H9 (cell line): ENCODE measurements at regions not wholly inside any gene's neighbourhood (a gene's known extent, or its start where the extent isn't known, plus 50 kb on each side); places are given as distances from the start of the nearest gene placed in this dataset.

ENCODE experiments used
- DNase-seq: peaks from one replicate; pipeline ENCODE4 v3.0.0-alpha.2; 2017
- H2AFZ ChIP-seq: one replicate; pipeline ENCODE4 v1.6.1; 2013; ENCODE audit warnings: mild to moderate bottlenecking, low read length, control low read depth, moderate library complexity
- H2AK5ac ChIP-seq: 2 replicates; pipeline ENCODE4 v1.6.1; 2013; ENCODE audit warnings: low read length, control low read depth, mixed read lengths; ENCODE audit not compliant: insufficient read length
- H2BK120ac ChIP-seq: one replicate; pipeline ENCODE4 v1.6.1; 2013; ENCODE audit warnings: low read depth, mild to moderate bottlenecking, low read length, control low read depth, inconsistent platforms; ENCODE audit not compliant: poor library complexity, severe bottlenecking
- H2BK12ac ChIP-seq: 2 replicates; pipeline ENCODE4 v1.6.1; 2013; ENCODE audit warnings: low read length, control low read depth, mixed read lengths, low read depth; ENCODE audit not compliant: insufficient read length
- H2BK15ac ChIP-seq: 2 replicates; pipeline ENCODE4 v1.6.1; 2013; ENCODE audit warnings: low read depth, low read length, control low read depth
- H2BK20ac ChIP-seq: one replicate; pipeline ENCODE4 v1.6.1; 2013; ENCODE audit warnings: low read depth, mild to moderate bottlenecking, low read length, control low read depth, inconsistent platforms; ENCODE audit not compliant: poor library complexity, severe bottlenecking
- H2BK5ac ChIP-seq: 2 replicates; pipeline ENCODE4 v1.6.1; 2013; ENCODE audit warnings: low read length, control low read depth, mixed read lengths; ENCODE audit not compliant: insufficient read length
- H3K14ac ChIP-seq: 2 replicates; pipeline ENCODE4 v1.6.1; 2013; ENCODE audit warnings: low read length, control low read depth; ENCODE audit not compliant: insufficient read depth
- H3K18ac ChIP-seq: 2 replicates; pipeline ENCODE4 v1.6.1; 2013; ENCODE audit warnings: low read depth, mild to moderate bottlenecking, mixed read lengths, low read length, control low read depth; ENCODE audit not compliant: insufficient read length
- H3K23ac ChIP-seq: 2 replicates; pipeline ENCODE4 v1.6.1; 2013; ENCODE audit warnings: low read length, control low read depth, mixed read lengths, low read depth; ENCODE audit not compliant: insufficient read length
- H3K23me2 ChIP-seq: 2 replicates; pipeline ENCODE4 v1.6.1; 2013; ENCODE audit warnings: low read depth, mild to moderate bottlenecking, mixed read lengths, low read length, control low read depth; ENCODE audit not compliant: insufficient read length, poor library complexity, severe bottlenecking
- H3K27ac ChIP-seq: 2 replicates; pipeline ENCODE4 v1.5.1; 2013; ENCODE audit warnings: low read length, control low read depth, mixed read lengths, low read depth; ENCODE audit not compliant: insufficient read length
- H3K27me3 ChIP-seq: 2 replicates; pipeline ENCODE4 v1.6.1; 2013; ENCODE audit warnings: low read length, control low read depth, inconsistent platforms; ENCODE audit not compliant: insufficient read depth
- H3K4ac ChIP-seq: 2 replicates; pipeline ENCODE4 v1.6.1; 2013; ENCODE audit warnings: low read depth, mild to moderate bottlenecking, control low read depth, inconsistent platforms, low read length, moderate library complexity
- H3K4me1 ChIP-seq: 2 replicates; pipeline ENCODE4 v1.6.1; 2013; ENCODE audit warnings: low read length, control low read depth, inconsistent platforms; ENCODE audit not compliant: insufficient read depth
- H3K4me2 ChIP-seq: 2 replicates; pipeline ENCODE4 v1.6.1; 2013; ENCODE audit warnings: low read length, control low read depth, mixed read lengths; ENCODE audit not compliant: insufficient read length, insufficient read depth
- H3K56ac ChIP-seq: 2 replicates; pipeline ENCODE4 v1.6.1; 2013; ENCODE audit warnings: low read depth, mild to moderate bottlenecking, mixed read lengths, low read length, control low read depth; ENCODE audit not compliant: insufficient read length
- H3K79me1 ChIP-seq: 2 replicates; pipeline ENCODE4 v1.6.1; 2013; ENCODE audit warnings: low read depth, mild to moderate bottlenecking, moderate library complexity, low read length, control low read depth, inconsistent platforms; ENCODE audit not compliant: insufficient read depth, poor library complexity, severe bottlenecking
- H3K79me2 ChIP-seq: 2 replicates; pipeline ENCODE4 v1.6.1; 2013; ENCODE audit warnings: low read length, control low read depth, inconsistent platforms; ENCODE audit not compliant: insufficient read depth
- H3K9ac ChIP-seq: 2 replicates; pipeline ENCODE4 v1.6.1; 2013; ENCODE audit warnings: low read length, control low read depth, mixed read lengths; ENCODE audit not compliant: insufficient read length; ENCODE audit errors: extremely low read depth
- H3K9me3 ChIP-seq: one replicate; pipeline ENCODE4 v1.6.1; 2013; ENCODE audit warnings: low read depth, low read length, inconsistent platforms; ENCODE audit not compliant: control insufficient read depth
- H3T11ph ChIP-seq: one replicate; pipeline ENCODE4 v1.6.1; 2013; ENCODE audit warnings: mild to moderate bottlenecking, low read length, control low read depth, inconsistent platforms
- H4K20me1 ChIP-seq: one replicate; pipeline ENCODE4 v1.6.1; 2013; ENCODE audit not compliant: control insufficient read depth, insufficient read length, insufficient read depth
- H4K5ac ChIP-seq: 2 replicates; pipeline ENCODE4 v1.6.1; 2013; ENCODE audit warnings: low read depth, mild to moderate bottlenecking, mixed read lengths, low read length, control low read depth; ENCODE audit not compliant: insufficient read length
- H4K8ac ChIP-seq: replicated peaks from 2 replicates; pipeline ENCODE4 v1.6.1; 2013; ENCODE audit warnings: low read length, control low read depth, mixed read lengths, low read depth; ENCODE audit not compliant: insufficient read length
- H4K91ac ChIP-seq: 2 replicates; pipeline ENCODE4 v1.6.1; 2013; ENCODE audit warnings: low read depth, mild to moderate bottlenecking, moderate library complexity, mixed read lengths, low read length, control low read depth; ENCODE audit not compliant: insufficient read length
- H3K27ac Mint-ChIP-seq, 3 experiments: 2 replicates in 2 of 3; 3 replicates in 1 of 3; pipeline ENCODE4 v1.8.0; 2020 to 2021; ENCODE audit warnings: mixed read lengths in 3 of 3, mild to moderate bottlenecking in 1 of 3, moderate library complexity in 1 of 3
- H3K27me3 Mint-ChIP-seq: 2 replicates; pipeline ENCODE4 v1.8.0; 2021; ENCODE audit warnings: low read depth, mild to moderate bottlenecking, moderate library complexity, mixed read lengths
- H3K36me3 Mint-ChIP-seq, 3 experiments: 2 replicates in 2 of 3; 3 replicates in 1 of 3; pipeline ENCODE4 v1.8.0; 2020 to 2021; ENCODE audit warnings: low read depth in 3 of 3, mixed read lengths in 3 of 3; ENCODE audit not compliant: insufficient read depth in 1 of 3
- H3K4me1 Mint-ChIP-seq, 2 experiments: 2 replicates each; pipeline ENCODE4 v1.8.0; 2020; ENCODE audit warnings: mixed read lengths in 2 of 2
- H3K4me3 Mint-ChIP-seq, 2 experiments: 2 replicates in 1 of 2; 3 replicates in 1 of 2; pipeline ENCODE4 v1.8.0; 2020 to 2021; ENCODE audit warnings: mild to moderate bottlenecking in 2 of 2, mixed read lengths in 2 of 2, moderate library complexity in 1 of 2
- H3K9me3 Mint-ChIP-seq, 2 experiments: 2 replicates in 1 of 2; 3 replicates in 1 of 2; pipeline ENCODE4 v1.8.0; 2020; ENCODE audit warnings: mild to moderate bottlenecking in 2 of 2, mixed read lengths in 2 of 2, moderate library complexity in 1 of 2
- WGBS: extraction: QIAGEN DNeasy Blood & Tissue Kit; methylation state at CpG from one replicate; pipeline ENCODE4 v1.1.7; 2013; ENCODE audit warnings: missing lambda C conversion rate, low lambda C conversion rate, mixed read lengths; ENCODE audit not compliant: insufficient read length; ENCODE audit errors: extremely low coverage; 5-methylcytosine and 5-hydroxymethylcytosine counted together
- TF ChIP-seq, protein P1 (sequence below): fragments of 200-600 bp; sonication (generic); conservative IDR thresholded peaks from 3 replicates; pipeline ENCODE4 v1.8.0; 2021; ENCODE audit warnings: antibody characterized with exemption, mild to moderate bottlenecking

- no peaks in the 10 kb centered on the region; the same call in 1 of the 2 replicates for H3K4me1 ChIP-seq
- no peak overlapping the region for H4K8ac ChIP-seq
- H3K9me3 ChIP-seq, result no peaks in the 10 kb centered on the region
- no peak overlapping the region for H2BK5ac ChIP-seq
- H4K91ac ChIP-seq, result no peak overlapping the region
- no peak overlapping the region for H2BK12ac ChIP-seq
- no peak overlapping the region for H2BK20ac ChIP-seq
- H3K56ac ChIP-seq, result no peak overlapping the region
- H3T11ph ChIP-seq, result no peak overlapping the region
- H2AFZ ChIP-seq, result no peak overlapping the region
- no peak overlapping the region for H3K18ac ChIP-seq
- peaks cover 13 to 19% of the 10 kb centered on the region in 2 experiments for H3K4me1 Mint-ChIP-seq
- H3K27ac ChIP-seq, result no peak overlapping the region
- no peak overlapping the region for H3K4me3 Mint-ChIP-seq
- no peaks in the 10 kb centered on the region for H4K20me1 ChIP-seq
- no peaks in the 10 kb centered on the region for H3K27me3 ChIP-seq
- no peak overlapping the region for H2AK5ac ChIP-seq
- no peak overlapping the region for H3K27ac Mint-ChIP-seq
- no CpG with 5 or more reads among the region's 6 CpGs for WGBS
- peaks cover 11% of the 10 kb centered on the region for H3K27me3 Mint-ChIP-seq
- H3K9ac ChIP-seq, result no peak overlapping the region
- no peak overlapping the region for H2BK120ac ChIP-seq
- H3K79me1 ChIP-seq, result no peaks in the 10 kb centered on the region
- no peak overlapping the region for H3K23ac ChIP-seq
- H3K23me2 ChIP-seq, result no peaks in the 10 kb centered on the region
- H3K4me2 ChIP-seq, result no peak overlapping the region
- DNase-seq, result no peak
- TF ChIP-seq, protein P1, sequence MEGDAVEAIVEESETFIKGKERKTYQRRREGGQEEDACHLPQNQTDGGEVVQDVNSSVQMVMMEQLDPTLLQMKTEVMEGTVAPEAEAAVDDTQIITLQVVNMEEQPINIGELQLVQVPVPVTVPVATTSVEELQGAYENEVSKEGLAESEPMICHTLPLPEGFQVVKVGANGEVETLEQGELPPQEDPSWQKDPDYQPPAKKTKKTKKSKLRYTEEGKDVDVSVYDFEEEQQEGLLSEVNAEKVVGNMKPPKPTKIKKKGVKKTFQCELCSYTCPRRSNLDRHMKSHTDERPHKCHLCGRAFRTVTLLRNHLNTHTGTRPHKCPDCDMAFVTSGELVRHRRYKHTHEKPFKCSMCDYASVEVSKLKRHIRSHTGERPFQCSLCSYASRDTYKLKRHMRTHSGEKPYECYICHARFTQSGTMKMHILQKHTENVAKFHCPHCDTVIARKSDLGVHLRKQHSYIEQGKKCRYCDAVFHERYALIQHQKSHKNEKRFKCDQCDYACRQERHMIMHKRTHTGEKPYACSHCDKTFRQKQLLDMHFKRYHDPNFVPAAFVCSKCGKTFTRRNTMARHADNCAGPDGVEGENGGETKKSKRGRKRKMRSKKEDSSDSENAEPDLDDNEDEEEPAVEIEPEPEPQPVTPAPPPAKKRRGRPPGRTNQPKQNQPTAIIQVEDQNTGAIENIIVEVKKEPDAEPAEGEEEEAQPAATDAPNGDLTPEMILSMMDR, result no peak
- no peak overlapping the region for H3K14ac ChIP-seq
- H3K4ac ChIP-seq, result no peak overlapping the region
- H3K79me2 ChIP-seq, result no peaks in the 10 kb centered on the region
- H3K9me3 Mint-ChIP-seq, result no peaks in the 10 kb centered on the region; a peak in 3 of 5 replicates
- no peak overlapping the region for H2BK15ac ChIP-seq
- H4K5ac ChIP-seq, result no peak overlapping the region
- no peaks in the 10 kb centered on the region; a peak in 2 of 7 replicates for H3K36me3 Mint-ChIP-seq
These were observed 75.3 kb upstream of the SFSWAP start for GRCh38 chr12:131635491-131636122.
